ENCODE measurements at regions not wholly inside any gene's neighbourhood (a gene's known extent, or its start where the extent isn't known, plus 50 kb on each side); places are given as distances from the start of the nearest gene placed in this dataset.

DNA sequence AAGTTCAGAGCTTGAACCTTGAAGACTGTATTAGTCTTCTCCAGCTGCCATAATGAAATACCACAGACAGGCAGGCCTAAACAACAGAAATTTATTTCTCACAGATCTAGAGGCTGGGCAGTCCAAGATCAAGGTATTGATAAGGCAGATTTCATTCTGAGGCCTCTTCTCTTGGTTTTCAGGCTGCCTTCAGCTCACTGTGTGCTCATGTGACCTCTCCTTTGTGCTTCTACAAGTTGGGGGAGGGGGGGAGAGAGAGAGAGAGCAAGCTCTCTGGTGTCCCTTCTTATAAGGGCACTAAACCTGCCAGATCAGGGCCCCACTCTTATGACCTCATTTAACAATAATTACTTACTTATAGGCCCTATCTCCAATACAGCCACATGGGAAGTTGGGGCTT, 102.6 kb upstream of the RSPO3 start:
- ATAC-seq (ENCODE audit: low read depth in 2 of 2), result no peak

DNA sequence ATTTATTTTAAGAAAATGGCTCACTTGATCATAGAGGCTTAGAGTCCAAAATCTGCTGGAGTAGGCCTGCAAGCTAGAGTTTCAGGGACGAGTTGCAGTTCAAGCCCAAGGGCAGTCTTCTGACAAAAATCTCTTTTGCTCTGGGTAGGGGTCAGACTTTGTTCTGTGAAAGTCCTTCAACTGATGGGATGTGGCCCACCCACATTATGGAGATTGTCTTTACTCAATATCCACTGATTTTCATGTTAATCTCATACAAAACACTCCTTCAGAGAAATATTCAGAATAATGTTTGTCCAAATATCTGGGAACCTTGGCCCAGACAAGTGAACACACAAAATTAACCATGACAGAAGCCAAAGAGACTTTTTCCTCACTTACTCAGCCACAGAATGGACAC, 98.6 kb upstream of the RSPO3 start:
- H3K27me3 Mint-ChIP-seq, result no peaks in the 10 kb centered on the region
- Histone ChIP-seq H3K36me3 (ENCODE audit: control insufficient read depth, insufficient read depth, low read length) (no peaks in the 10 kb centered on the region), H3K9me3 (ENCODE audit: control insufficient read depth in 2 of 2, low read length in 2 of 2) (no peaks in the 10 kb centered on the region), H3K27ac (ENCODE audit: insufficient read depth, low read length, poor library complexity, severe bottlenecking) (no peak overlapping the region), H3K4me1 (ENCODE audit: control insufficient read depth, insufficient read depth, low read length, poor library complexity, severe bottlenecking) (no peaks in the 10 kb centered on the region), H3K4me3 (ENCODE audit: low read depth, low read length) (no peak overlapping the region), H3K27me3 (ENCODE audit: control insufficient read depth, insufficient read depth, low read length) (no peaks in the 10 kb centered on the region)
- no peak overlapping the region for H3K4me3 Mint-ChIP-seq
- no peaks in the 10 kb centered on the region for H3K4me1 Mint-ChIP-seq
- DNase-seq, result no peak
- no peak for ATAC-seq (ENCODE audit: low read depth in 2 of 2)
- H3K27ac Mint-ChIP-seq, result no peak overlapping the region
- no peaks in the 10 kb centered on the region for H3K36me3 Mint-ChIP-seq
- no peaks in the 10 kb centered on the region for H3K9me3 Mint-ChIP-seq

More for the DNA sequence above, 102.6 kb upstream of the RSPO3 start:
- Mint-ChIP-seq H3K4me1 (no peaks in the 10 kb centered on the region), H3K9me3 (no peaks in the 10 kb centered on the region), H3K27ac (no peak overlapping the region), H3K36me3 (no peaks in the 10 kb centered on the region), H3K27me3 (no peaks in the 10 kb centered on the region), H3K4me3 (no peak overlapping the region)
- DNase-seq, result no peak
- Histone ChIP-seq H3K27me3 (ENCODE audit: control insufficient read depth, insufficient read depth, low read length) (no peaks in the 10 kb centered on the region), H3K36me3 (ENCODE audit: control insufficient read depth, insufficient read depth, low read length) (no peaks in the 10 kb centered on the region), H3K27ac (ENCODE audit: insufficient read depth, low read length, poor library complexity, severe bottlenecking) (no peak overlapping the region), H3K4me1 (ENCODE audit: control insufficient read depth, insufficient read depth, low read length, poor library complexity, severe bottlenecking) (no peaks in the 10 kb centered on the region), H3K4me3 (ENCODE audit: low read depth, low read length) (no peak overlapping the region), H3K9me3 (ENCODE audit: control insufficient read depth in 2 of 2, low read length in 2 of 2) (no peaks in the 10 kb centered on the region)

DNA sequence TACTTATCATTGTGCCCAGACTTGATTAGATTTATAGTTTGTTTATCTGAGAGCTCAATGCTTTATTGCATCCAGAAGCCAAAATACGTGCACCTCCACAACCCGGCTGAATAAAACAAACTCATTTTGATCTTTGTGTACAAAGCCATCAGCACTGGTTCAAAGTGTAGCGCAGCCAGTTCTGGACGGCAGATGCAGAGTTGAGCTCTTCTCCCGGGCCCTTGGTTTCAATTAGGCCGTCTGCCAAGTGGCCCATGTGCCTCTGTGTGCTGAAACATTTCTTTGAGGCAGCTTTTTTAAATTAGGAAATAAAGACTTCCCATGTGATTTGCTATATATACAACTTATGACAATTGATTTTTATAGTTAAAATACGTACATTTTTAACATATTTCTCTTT, 96.2 kb upstream of the RSPO3 start:
- Histone ChIP-seq H3K4me1 (ENCODE audit: control insufficient read depth, insufficient read depth, low read length, poor library complexity, severe bottlenecking) (no peaks in the 10 kb centered on the region), H3K4me3 (ENCODE audit: low read depth, low read length) (no peak overlapping the region), H3K36me3 (ENCODE audit: control insufficient read depth, insufficient read depth, low read length) (no peaks in the 10 kb centered on the region), H3K9me3 (ENCODE audit: control insufficient read depth in 2 of 2, low read length in 2 of 2) (no peaks in the 10 kb centered on the region), H3K27me3 (ENCODE audit: control insufficient read depth, insufficient read depth, low read length) (no peaks in the 10 kb centered on the region), H3K27ac (ENCODE audit: insufficient read depth, low read length, poor library complexity, severe bottlenecking) (no peak overlapping the region)
- no peak overlapping the region for H3K27ac Mint-ChIP-seq
- no peaks in the 10 kb centered on the region for H3K27me3 Mint-ChIP-seq
- H3K9me3 Mint-ChIP-seq, result peaks cover 0 to 3% (median 0%) of the 10 kb centered on the region in 7 donors
- no peaks in the 10 kb centered on the region for H3K36me3 Mint-ChIP-seq
- DNase-seq (no peak), ATAC-seq (ENCODE audit: low read depth in 2 of 2) (no peak)
- H3K4me3 Mint-ChIP-seq, result no peak overlapping the region
- no peaks in the 10 kb centered on the region for H3K4me1 Mint-ChIP-seq

DNA sequence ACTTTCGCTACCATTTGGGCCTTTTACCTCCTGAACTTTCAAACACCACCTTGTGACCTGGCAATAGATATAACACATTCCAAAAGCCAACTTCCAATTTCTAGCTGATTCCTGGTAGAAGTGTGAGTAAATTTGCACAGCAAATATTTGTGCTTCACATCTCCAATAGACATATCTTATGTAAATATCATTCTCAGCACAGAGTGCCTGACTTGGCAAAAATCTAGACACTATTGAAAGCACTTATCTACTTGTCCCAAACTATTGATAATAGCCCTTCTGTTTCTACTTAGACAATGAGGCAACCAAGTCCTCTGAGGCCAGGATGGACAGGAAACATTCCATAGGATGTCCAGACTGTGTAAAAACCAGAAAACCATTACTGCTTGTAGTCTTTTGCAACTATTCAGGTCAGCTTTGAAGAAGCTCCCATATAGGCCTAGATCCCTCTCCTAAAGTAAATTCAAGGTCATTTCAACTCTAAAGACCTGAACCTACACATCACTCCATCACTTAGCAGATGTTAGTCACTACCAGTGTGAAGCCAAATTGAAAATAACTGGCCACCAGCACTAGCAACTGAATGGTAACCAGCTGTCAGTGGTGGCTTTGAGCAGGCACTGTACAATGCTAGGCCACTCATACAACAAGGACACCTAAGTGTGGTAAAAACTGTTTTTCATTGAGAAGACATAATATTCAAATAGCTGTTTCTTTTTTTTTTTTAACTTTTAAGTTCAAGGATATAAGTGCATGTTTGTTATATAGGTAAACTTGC, 95.3 kb upstream of the RSPO3 start:
- H3K9me3 Mint-ChIP-seq, result peaks cover 0 to 3% (median 0%) of the 10 kb centered on the region in 7 donors

DNA sequence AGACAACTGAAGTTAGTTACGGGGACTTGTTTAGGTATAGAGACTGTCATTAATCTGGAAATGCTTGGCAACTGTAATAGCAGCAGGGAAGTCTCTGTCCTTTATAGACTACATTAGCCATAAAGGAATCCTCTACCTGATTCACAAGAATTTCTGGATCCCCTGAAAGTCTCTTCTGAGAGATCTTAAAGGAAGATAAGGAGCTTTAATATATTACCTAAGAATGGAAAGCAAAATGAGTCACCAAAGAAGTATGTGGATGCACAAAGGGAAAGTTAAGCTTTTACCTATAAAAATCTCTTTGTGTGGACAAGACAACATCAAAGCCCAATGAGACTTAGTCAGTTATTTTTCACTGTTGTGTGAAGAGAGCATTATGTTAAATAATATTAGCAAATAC, 92.2 kb upstream of the RSPO3 start:
- Histone ChIP-seq H3K27me3 (ENCODE audit: control insufficient read depth, insufficient read depth, low read length) (no peaks in the 10 kb centered on the region), H3K36me3 (ENCODE audit: control insufficient read depth, insufficient read depth, low read length) (no peaks in the 10 kb centered on the region), H3K27ac (ENCODE audit: insufficient read depth, low read length, poor library complexity, severe bottlenecking) (no peak overlapping the region), H3K9me3 (ENCODE audit: control insufficient read depth in 2 of 2, low read length in 2 of 2) (no peaks in the 10 kb centered on the region), H3K4me1 (ENCODE audit: control insufficient read depth, insufficient read depth, low read length, poor library complexity, severe bottlenecking) (no peaks in the 10 kb centered on the region), H3K4me3 (ENCODE audit: low read depth, low read length) (no peak overlapping the region)
- Mint-ChIP-seq H3K27me3 (no peaks in the 10 kb centered on the region), H3K27ac (no peak overlapping the region), H3K4me3 (no peak overlapping the region), H3K36me3 (no peaks in the 10 kb centered on the region), H3K9me3 (peaks cover 0 to 3% (median 0%) of the 10 kb centered on the region in 7 donors), H3K4me1 (no peaks in the 10 kb centered on the region)
- ATAC-seq (ENCODE audit: low read depth in 2 of 2), result no peak
- no peak for DNase-seq

More for the DNA sequence above, 95.3 kb upstream of the RSPO3 start:
- no peak for DNase-seq
- no peaks in the 10 kb centered on the region for H3K4me1 Mint-ChIP-seq
- Histone ChIP-seq H3K36me3 (ENCODE audit: control insufficient read depth, insufficient read depth, low read length) (no peaks in the 10 kb centered on the region), H3K4me1 (ENCODE audit: control insufficient read depth, insufficient read depth, low read length, poor library complexity, severe bottlenecking) (no peaks in the 10 kb centered on the region), H3K27ac (ENCODE audit: insufficient read depth, low read length, poor library complexity, severe bottlenecking) (no peak overlapping the region), H3K4me3 (ENCODE audit: low read depth, low read length) (no peak overlapping the region), H3K9me3 (ENCODE audit: control insufficient read depth in 2 of 2, low read length in 2 of 2) (no peaks in the 10 kb centered on the region), H3K27me3 (ENCODE audit: control insufficient read depth, insufficient read depth, low read length) (no peaks in the 10 kb centered on the region)
- H3K27ac Mint-ChIP-seq, result no peak overlapping the region
- no peaks in the 10 kb centered on the region for H3K27me3 Mint-ChIP-seq
- H3K4me3 Mint-ChIP-seq, result no peak overlapping the region
- ATAC-seq (ENCODE audit: low read depth in 2 of 2), result no peak
- H3K36me3 Mint-ChIP-seq, result no peaks in the 10 kb centered on the region

DNA sequence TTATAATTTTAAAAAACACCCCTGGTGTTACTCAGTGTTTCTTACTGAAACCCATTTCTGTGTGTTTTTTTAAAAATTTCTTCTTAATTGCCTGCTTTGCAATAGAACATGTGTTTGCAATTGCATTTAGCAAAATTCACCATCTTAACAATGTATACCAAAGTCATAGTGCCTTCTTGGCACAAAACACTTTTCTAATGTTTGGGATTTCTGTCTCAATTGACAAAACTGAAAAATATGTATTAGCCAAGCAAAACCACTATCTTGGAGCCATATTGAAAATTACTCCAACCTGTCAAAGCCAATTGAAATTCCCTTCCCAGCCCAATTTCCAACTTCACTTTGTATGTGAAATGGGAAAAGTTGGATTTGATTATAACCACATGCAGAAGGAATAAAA, 88.4 kb upstream of the RSPO3 start:
- no peaks in the 10 kb centered on the region for H3K9me3 ChIP-seq (ENCODE audit: control insufficient read depth in 2 of 2, low read length in 2 of 2)
- Mint-ChIP-seq H3K9me3 (peaks cover 0 to 3% (median 0%) of the 10 kb centered on the region in 7 donors), H3K36me3 (no peaks in the 10 kb centered on the region), H3K4me1 (no peaks in the 10 kb centered on the region), H3K4me3 (no peak overlapping the region), H3K27ac (no peak overlapping the region), H3K27me3 (no peaks in the 10 kb centered on the region)
- no peaks in the 10 kb centered on the region for H3K4me1 ChIP-seq (ENCODE audit: control insufficient read depth, insufficient read depth, low read length, poor library complexity, severe bottlenecking)
- H3K4me3 ChIP-seq (ENCODE audit: low read depth, low read length), result no peak overlapping the region
- H3K27me3 ChIP-seq (ENCODE audit: control insufficient read depth, insufficient read depth, low read length), result no peaks in the 10 kb centered on the region
- DNase-seq (no peak), ATAC-seq (ENCODE audit: low read depth in 2 of 2) (no peak)
- H3K36me3 ChIP-seq (ENCODE audit: control insufficient read depth, insufficient read depth, low read length), result no peaks in the 10 kb centered on the region
- no peak overlapping the region for H3K27ac ChIP-seq (ENCODE audit: insufficient read depth, low read length, poor library complexity, severe bottlenecking)

DNA sequence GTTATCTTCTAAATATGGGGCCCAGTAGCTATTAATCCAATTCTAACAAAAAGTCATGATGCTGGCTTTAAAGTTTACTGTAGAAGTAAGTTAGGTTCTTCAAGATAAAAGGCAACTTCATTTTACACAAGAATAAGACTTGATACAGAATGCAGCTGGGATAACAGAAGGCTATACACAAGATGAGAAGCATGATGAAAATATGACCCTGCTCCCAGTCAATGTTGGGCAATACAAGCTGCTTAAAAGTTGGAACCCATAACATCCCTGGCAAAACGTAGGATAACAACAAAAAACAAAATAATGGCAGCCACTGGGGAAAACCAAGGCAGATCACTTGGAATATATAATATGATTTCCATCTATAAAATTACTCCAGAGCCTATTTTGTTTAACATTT, 87.6 kb upstream of the RSPO3 start:
- Histone ChIP-seq H3K36me3 (ENCODE audit: control insufficient read depth, insufficient read depth, low read length) (no peaks in the 10 kb centered on the region), H3K27ac (ENCODE audit: insufficient read depth, low read length, poor library complexity, severe bottlenecking) (no peak overlapping the region), H3K9me3 (ENCODE audit: control insufficient read depth in 2 of 2, low read length in 2 of 2) (no peaks in the 10 kb centered on the region), H3K4me3 (ENCODE audit: low read depth, low read length) (no peak overlapping the region), H3K4me1 (ENCODE audit: control insufficient read depth, insufficient read depth, low read length, poor library complexity, severe bottlenecking) (no peaks in the 10 kb centered on the region), H3K27me3 (ENCODE audit: control insufficient read depth, insufficient read depth, low read length) (no peaks in the 10 kb centered on the region)
- Mint-ChIP-seq H3K27ac (no peak overlapping the region), H3K9me3 (peaks cover 0 to 3% (median 0%) of the 10 kb centered on the region in 7 donors), H3K4me3 (no peak overlapping the region), H3K36me3 (no peaks in the 10 kb centered on the region), H3K27me3 (no peaks in the 10 kb centered on the region), H3K4me1 (no peaks in the 10 kb centered on the region)
- ATAC-seq (ENCODE audit: low read depth in 2 of 2), result no peak
- DNase-seq, result no peak

DNA sequence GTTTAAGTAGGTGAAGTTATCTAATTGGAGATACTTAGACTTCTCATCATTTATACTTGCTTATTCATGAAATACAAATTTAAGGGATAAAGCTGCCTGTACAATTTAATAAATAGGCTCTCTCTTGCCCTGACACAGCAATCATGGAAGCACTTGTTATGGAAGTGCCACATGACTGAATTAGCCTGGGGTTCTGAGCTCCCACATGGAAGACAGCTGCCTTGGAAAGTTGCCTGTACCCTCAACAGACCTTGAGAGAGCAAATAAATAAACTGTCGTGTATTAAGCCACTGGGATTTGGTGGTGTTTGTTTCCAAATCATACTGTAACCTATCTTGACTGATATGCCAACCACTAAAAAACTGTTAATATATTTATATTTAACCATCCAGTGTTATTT, 87.0 kb upstream of the RSPO3 start:
- DNase-seq (no peak), ATAC-seq (ENCODE audit: low read depth in 2 of 2) (no peak)
- no peaks in the 10 kb centered on the region for H3K36me3 ChIP-seq (ENCODE audit: control insufficient read depth, insufficient read depth, low read length)
- no peaks in the 10 kb centered on the region for H3K27me3 Mint-ChIP-seq
- no peak overlapping the region for H3K27ac ChIP-seq (ENCODE audit: insufficient read depth, low read length, poor library complexity, severe bottlenecking)
- H3K9me3 ChIP-seq (ENCODE audit: control insufficient read depth in 2 of 2, low read length in 2 of 2), result no peaks in the 10 kb centered on the region
- no peak overlapping the region for H3K4me3 Mint-ChIP-seq
- H3K27ac Mint-ChIP-seq, result no peak overlapping the region
- H3K4me1 ChIP-seq (ENCODE audit: control insufficient read depth, insufficient read depth, low read length, poor library complexity, severe bottlenecking), result no peaks in the 10 kb centered on the region
- H3K9me3 Mint-ChIP-seq, result no peaks in the 10 kb centered on the region
- no peaks in the 10 kb centered on the region for H3K36me3 Mint-ChIP-seq
- H3K4me3 ChIP-seq (ENCODE audit: low read depth, low read length), result no peak overlapping the region
- no peaks in the 10 kb centered on the region for H3K27me3 ChIP-seq (ENCODE audit: control insufficient read depth, insufficient read depth, low read length)
- no peaks in the 10 kb centered on the region for H3K4me1 Mint-ChIP-seq
